ENCODE measurements at regions not wholly inside any gene's neighbourhood (a gene's known extent, or its start where the extent isn't known, plus 50 kb on each side); places are given as distances from the start of the nearest gene placed in this dataset.
"Not testable (repeated sequence)": the region's sequence is repeated elsewhere in the genome, so short reads cannot be mapped to it uniquely, and the experiment has no call there.

DNA sequence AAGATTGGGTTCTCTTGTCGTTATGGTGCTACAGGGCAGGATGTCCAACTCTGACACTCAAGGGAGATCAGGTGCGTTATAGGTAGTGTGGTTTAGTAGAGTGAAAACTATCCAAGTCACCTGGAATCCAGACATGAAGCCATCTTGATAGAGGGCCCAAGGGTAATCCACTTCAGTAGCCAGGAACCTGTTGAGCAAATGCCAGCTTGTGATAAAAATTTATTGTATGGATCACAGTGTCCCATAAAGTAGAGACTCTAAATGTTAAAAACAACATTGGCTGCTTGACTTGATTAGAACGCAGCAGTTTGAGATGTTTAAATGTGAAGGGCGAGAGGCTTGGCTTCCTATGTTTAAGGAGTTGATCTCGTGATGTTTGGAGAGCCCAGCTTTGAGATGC is 105.7 kb upstream of the GMDS start:
- no peak for DNase-seq (ENCODE audit: extremely low spot score, unreplicated experiment)
- H3K27me3 Mint-ChIP-seq (ENCODE audit: unreplicated experiment): no peaks in the 10 kb centered on the region
- peaks cover 33% of the 10 kb centered on the region for H3K4me1 Mint-ChIP-seq (ENCODE audit: unreplicated experiment)
- no peak overlapping the region for H3K4me3 Mint-ChIP-seq (ENCODE audit: unreplicated experiment)
- H3K9me3 Mint-ChIP-seq (ENCODE audit: unreplicated experiment): no peaks in the 10 kb centered on the region
- peak overlapping the region; percentile 83 for H3K27ac Mint-ChIP-seq (ENCODE audit: unreplicated experiment)
- TF ChIP-seq, protein P1, sequence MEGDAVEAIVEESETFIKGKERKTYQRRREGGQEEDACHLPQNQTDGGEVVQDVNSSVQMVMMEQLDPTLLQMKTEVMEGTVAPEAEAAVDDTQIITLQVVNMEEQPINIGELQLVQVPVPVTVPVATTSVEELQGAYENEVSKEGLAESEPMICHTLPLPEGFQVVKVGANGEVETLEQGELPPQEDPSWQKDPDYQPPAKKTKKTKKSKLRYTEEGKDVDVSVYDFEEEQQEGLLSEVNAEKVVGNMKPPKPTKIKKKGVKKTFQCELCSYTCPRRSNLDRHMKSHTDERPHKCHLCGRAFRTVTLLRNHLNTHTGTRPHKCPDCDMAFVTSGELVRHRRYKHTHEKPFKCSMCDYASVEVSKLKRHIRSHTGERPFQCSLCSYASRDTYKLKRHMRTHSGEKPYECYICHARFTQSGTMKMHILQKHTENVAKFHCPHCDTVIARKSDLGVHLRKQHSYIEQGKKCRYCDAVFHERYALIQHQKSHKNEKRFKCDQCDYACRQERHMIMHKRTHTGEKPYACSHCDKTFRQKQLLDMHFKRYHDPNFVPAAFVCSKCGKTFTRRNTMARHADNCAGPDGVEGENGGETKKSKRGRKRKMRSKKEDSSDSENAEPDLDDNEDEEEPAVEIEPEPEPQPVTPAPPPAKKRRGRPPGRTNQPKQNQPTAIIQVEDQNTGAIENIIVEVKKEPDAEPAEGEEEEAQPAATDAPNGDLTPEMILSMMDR (IDR thresholded peaks at IDR 0.05): no peak
- H3K36me3 Mint-ChIP-seq (ENCODE audit: unreplicated experiment): no peaks in the 10 kb centered on the region

DNA sequence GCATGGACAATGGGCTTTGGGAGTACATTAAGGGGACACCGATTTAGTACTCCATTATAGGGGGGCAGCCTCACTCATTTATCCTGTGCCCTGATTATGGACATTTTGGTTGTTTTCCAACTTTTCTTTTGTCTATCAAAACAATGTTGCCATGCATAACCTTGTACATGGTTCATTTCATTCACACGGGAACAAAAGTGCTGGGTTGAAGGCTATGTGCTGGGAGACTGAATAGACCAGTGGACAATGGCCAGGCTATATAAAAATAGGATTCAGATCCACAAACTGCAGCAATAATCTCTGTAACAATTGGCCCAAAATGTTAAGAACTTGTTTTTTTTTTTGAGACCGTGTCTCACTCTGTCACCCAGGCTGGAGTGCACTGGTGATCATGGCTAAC is 100.7 kb upstream of the GMDS start:
- no peaks in the 10 kb centered on the region for H3K27me3 Mint-ChIP-seq (ENCODE audit: unreplicated experiment)
- DNase-seq (ENCODE audit: extremely low spot score, unreplicated experiment): no peak
- H3K9me3 Mint-ChIP-seq (ENCODE audit: unreplicated experiment): peaks cover 10% of the 10 kb centered on the region
- H3K4me1 Mint-ChIP-seq (ENCODE audit: unreplicated experiment): peaks cover 7% of the 10 kb centered on the region
- no peaks in the 10 kb centered on the region for H3K36me3 Mint-ChIP-seq (ENCODE audit: unreplicated experiment)
- H3K4me3 Mint-ChIP-seq (ENCODE audit: unreplicated experiment): no peak overlapping the region
- no peak overlapping the region for H3K27ac Mint-ChIP-seq (ENCODE audit: unreplicated experiment)
- TF ChIP-seq, protein P1 (IDR thresholded peaks at IDR 0.05): no peak

DNA sequence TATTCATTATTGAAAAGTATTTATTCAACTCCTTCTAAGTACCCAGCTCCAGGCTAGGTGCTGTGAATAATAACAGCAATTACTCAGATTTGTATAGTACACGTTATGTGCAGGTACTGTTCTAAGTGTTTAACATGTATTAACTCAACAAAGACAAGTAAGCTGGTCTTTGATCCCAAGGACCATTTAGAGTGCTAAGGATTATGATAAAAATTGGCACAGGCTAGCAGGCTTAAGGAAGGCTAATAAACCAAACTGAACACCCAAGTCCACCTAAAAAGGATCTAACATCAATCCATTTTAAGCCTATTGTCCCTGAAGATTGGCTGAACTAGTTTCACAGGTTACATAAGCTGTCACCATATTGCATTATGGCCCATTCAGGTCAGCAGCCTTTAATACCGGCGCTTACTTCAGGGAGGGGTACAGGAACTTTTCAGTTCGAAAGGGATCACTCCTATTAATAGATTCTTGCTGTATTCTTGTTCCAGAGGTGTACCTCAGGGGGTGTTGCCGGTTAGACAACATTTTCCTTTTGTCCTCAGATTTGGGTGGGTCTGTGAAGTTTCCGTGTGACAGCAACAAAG is 99.0 kb upstream of the GMDS start:
- Mint-ChIP-seq H3K4me1 (ENCODE audit: unreplicated experiment) (no peaks in the 10 kb centered on the region), H3K27ac (ENCODE audit: unreplicated experiment) (no peak overlapping the region), H3K27me3 (ENCODE audit: unreplicated experiment) (no peaks in the 10 kb centered on the region), H3K36me3 (ENCODE audit: unreplicated experiment) (peaks cover 5% of the 10 kb centered on the region), H3K9me3 (ENCODE audit: unreplicated experiment) (peaks cover 25% of the 10 kb centered on the region), H3K4me3 (ENCODE audit: unreplicated experiment) (no peak overlapping the region)
- TF ChIP-seq, protein P1 (IDR thresholded peaks at IDR 0.05): no peak
- no peak for DNase-seq (ENCODE audit: extremely low spot score, unreplicated experiment)

DNA sequence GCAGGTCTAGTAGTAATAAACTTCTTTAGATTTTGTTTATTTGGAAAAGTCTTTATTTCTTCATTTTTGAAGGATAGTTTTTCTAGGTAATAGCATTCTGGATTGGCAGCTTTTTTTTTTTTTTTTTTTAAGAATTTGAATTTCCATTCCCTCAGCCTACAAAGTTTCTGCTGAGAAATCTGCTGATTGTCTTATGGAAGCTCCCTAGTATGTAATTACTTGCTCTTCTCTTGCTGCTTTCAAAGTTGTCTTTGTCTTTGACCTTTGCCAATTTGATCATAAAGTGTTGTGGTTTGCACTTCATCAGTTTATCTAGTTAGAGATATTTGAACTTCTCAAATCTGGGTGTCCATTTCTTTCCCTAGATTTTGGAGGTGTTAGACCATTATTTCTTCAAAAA is 82.2 kb upstream of the GMDS start:
- TF ChIP-seq, protein P1 (IDR thresholded peaks at IDR 0.05): no peak
- Mint-ChIP-seq H3K4me1 (ENCODE audit: unreplicated experiment) (peaks cover 8% of the 10 kb centered on the region), H3K27ac (ENCODE audit: unreplicated experiment) (no peak overlapping the region), H3K27me3 (ENCODE audit: unreplicated experiment) (no peaks in the 10 kb centered on the region), H3K9me3 (ENCODE audit: unreplicated experiment) (peaks cover 52% of the 10 kb centered on the region), H3K36me3 (ENCODE audit: unreplicated experiment) (peaks cover 37% of the 10 kb centered on the region), H3K4me3 (ENCODE audit: unreplicated experiment) (no peak overlapping the region)
- DNase-seq (ENCODE audit: extremely low spot score, unreplicated experiment): no peak

DNA sequence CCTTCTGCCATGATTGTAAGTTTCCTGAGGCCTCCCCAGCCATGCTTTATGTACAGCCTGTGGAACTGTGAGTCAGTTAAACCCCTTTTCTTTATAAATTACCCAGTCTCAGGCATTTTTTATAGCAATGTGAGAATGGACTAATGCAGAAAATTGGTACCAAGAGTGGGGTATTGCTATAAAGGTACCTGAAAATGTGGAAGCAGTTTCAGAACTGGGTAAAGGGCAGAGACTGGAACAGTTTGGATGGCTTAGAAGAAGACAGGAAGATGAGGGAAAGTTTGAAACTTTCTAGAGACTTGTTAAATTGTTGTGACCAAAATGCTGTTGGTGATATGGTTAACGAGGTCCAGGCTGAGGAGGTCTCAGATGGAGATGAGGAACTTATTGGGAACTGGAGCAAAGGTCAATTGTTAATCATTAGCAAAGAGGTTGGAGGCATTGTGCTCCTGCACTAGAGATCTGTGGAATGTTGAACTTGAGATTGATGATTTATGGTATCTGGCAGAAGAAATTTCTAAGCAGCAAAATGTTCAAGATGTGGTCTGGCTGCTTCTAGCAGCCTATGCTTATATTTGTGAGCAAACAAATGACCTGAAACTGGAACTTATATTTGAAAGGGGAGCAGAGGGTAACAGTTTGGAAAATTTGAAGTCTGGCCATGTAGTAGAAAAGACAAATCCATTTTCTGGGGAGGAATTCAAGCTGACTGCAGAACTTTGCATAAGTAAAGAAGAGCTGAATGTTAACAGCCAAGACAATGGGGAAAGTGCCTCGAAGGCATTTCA is 79.0 kb upstream of the GMDS start:
- Mint-ChIP-seq H3K27me3 (ENCODE audit: unreplicated experiment) (no peaks in the 10 kb centered on the region), H3K4me3 (ENCODE audit: unreplicated experiment) (no peak overlapping the region), H3K27ac (ENCODE audit: unreplicated experiment) (no peak overlapping the region), H3K9me3 (ENCODE audit: unreplicated experiment) (peaks cover 65% of the 10 kb centered on the region), H3K4me1 (ENCODE audit: unreplicated experiment) (no peaks in the 10 kb centered on the region), H3K36me3 (ENCODE audit: unreplicated experiment) (peaks cover 42% of the 10 kb centered on the region)
- DNase-seq (ENCODE audit: extremely low spot score, unreplicated experiment): no peak
- TF ChIP-seq, protein P1 (IDR thresholded peaks at IDR 0.05): no peak

DNA sequence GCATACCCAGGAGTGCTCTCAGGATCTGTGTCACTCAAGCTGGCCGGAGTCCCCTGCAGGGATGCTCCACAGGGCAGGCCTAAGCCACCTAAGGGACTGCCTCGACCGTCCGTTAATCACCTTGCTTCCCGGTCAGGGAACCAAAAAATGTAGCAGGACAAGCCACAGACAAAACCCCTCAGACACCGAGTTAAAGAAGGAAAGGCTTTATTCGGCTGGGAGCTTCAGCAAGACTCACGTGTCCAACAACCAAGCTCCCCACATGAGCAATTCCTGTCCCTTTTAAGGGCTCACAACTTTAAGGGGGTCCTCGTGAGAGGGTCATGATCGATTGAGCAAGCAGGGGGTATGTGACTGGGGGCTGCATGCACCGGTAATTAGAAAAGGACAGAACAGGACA is 72.1 kb upstream of the GMDS start:
- not testable (repeated sequence) for H3K27me3 Mint-ChIP-seq (ENCODE audit: unreplicated experiment); H3K27ac Mint-ChIP-seq (ENCODE audit: unreplicated experiment); DNase-seq (ENCODE audit: extremely low spot score, unreplicated experiment); H3K4me3 Mint-ChIP-seq (ENCODE audit: unreplicated experiment); H3K4me1 Mint-ChIP-seq (ENCODE audit: unreplicated experiment)
- Mint-ChIP-seq H3K9me3 (ENCODE audit: unreplicated experiment) (peaks cover 17% of the 10 kb centered on the region), H3K36me3 (ENCODE audit: unreplicated experiment) (peaks cover 14% of the 10 kb centered on the region)

Measured in osteocyte (in vitro differentiated cells).